ENCODE measurements at regions not wholly inside any gene's neighbourhood (a gene's known extent, or its start where the extent isn't known, plus 50 kb on each side); places are given as distances from the start of the nearest gene placed in this dataset.

DNA sequence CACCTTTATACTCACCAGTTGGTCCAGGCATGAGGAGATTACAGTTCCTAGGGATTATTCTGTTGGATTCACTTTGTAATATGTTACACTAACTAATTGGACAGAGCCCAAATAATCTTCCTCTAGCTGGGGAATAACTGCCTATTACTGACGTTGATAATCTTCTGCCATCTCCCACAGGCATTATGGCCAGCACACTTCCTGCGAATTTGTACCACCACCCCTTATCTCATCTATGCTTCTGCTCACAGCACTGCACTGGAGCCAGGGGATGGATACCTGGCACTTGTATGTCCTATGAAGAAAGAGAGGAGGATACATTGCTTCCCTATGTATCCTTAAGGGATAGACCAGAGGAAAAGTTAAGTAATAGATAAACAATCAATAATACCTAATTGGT, 494.8 kb upstream of the MAN1A1 start:
- TF ChIP-seq, protein P1, sequence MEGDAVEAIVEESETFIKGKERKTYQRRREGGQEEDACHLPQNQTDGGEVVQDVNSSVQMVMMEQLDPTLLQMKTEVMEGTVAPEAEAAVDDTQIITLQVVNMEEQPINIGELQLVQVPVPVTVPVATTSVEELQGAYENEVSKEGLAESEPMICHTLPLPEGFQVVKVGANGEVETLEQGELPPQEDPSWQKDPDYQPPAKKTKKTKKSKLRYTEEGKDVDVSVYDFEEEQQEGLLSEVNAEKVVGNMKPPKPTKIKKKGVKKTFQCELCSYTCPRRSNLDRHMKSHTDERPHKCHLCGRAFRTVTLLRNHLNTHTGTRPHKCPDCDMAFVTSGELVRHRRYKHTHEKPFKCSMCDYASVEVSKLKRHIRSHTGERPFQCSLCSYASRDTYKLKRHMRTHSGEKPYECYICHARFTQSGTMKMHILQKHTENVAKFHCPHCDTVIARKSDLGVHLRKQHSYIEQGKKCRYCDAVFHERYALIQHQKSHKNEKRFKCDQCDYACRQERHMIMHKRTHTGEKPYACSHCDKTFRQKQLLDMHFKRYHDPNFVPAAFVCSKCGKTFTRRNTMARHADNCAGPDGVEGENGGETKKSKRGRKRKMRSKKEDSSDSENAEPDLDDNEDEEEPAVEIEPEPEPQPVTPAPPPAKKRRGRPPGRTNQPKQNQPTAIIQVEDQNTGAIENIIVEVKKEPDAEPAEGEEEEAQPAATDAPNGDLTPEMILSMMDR (conservative IDR thresholded peaks at IDR 0.05; ENCODE audit: low read depth, low read length), result no peak
- TF ChIP-seq POLR2A (IDR thresholded peaks at IDR 0.05; ENCODE audit: low read depth, low read length) (no peak), MXI1 (IDR thresholded peaks at IDR 0.05; ENCODE audit: borderline replicate concordance, low read depth, low read length) (no peak), BHLHE40 (IDR thresholded peaks at IDR 0.05; ENCODE audit: low read depth, low read length) (no peak), CEBPB (IDR thresholded peaks at IDR 0.05; ENCODE audit: low read depth, low read length) (no peak), MAFK (IDR thresholded peaks at IDR 0.05; ENCODE audit: low read depth, low read length) (no peak)
- TF ChIP-seq, protein P2, sequence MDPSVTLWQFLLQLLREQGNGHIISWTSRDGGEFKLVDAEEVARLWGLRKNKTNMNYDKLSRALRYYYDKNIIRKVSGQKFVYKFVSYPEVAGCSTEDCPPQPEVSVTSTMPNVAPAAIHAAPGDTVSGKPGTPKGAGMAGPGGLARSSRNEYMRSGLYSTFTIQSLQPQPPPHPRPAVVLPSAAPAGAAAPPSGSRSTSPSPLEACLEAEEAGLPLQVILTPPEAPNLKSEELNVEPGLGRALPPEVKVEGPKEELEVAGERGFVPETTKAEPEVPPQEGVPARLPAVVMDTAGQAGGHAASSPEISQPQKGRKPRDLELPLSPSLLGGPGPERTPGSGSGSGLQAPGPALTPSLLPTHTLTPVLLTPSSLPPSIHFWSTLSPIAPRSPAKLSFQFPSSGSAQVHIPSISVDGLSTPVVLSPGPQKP (IDR thresholded peaks at IDR 0.05; ENCODE audit: borderline replicate concordance, low read depth, low read length), result no peak
- TF ChIP-seq, protein P3, sequence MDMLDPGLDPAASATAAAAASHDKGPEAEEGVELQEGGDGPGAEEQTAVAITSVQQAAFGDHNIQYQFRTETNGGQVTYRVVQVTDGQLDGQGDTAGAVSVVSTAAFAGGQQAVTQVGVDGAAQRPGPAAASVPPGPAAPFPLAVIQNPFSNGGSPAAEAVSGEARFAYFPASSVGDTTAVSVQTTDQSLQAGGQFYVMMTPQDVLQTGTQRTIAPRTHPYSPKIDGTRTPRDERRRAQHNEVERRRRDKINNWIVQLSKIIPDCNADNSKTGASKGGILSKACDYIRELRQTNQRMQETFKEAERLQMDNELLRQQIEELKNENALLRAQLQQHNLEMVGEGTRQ (IDR thresholded peaks at IDR 0.05; ENCODE audit: low read depth, low read length), result no peak

Data from IMR-90 (cell line).